ENCODE measurements at regions not wholly inside any gene's neighbourhood (a gene's known extent, or its start where the extent isn't known, plus 50 kb on each side); places are given as distances from the start of the nearest gene placed in this dataset.

DNA sequence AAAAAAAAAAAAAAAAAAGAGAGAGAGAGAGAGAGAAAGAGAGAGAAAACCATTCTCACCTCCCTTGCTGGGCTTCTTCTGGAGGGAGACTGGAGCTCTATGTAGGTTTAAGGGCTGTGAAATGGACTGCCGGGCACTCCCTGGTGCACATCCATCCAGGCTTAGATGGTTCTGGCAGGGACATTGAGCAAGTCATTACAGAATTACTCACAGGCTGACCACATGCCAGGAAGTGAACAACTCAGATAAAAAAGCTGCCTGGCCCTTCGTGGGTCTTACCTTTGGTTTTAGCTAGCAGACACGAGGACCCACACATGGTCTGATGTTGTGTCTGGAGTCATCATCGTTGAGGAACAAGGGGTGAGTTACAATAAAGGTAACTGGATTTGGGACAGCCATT, 847.4 kb upstream of the EEF2KMT start:
- DNase-seq (ENCODE audit: extremely low read depth, low read depth) = no peak

DNA sequence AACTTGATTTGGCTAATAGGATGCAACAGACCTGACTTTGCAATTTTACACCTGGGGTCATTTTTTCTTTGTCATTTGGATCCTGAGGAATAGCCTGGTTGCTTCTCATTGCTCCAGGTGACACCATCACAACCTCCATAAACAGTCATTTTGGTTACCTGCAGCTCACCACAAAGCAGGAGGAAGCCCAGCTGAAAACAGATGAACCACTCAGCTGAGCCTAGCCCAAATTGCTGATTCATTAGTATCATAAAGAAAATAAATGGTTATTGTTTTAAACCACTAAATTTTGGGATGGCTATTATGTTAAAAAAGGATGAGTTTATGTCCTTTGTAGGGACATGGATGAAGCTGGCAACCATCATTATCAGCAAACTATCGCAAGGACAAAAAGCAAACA, 841.0 kb upstream of the EEF2KMT start:
- DNase-seq (ENCODE audit: extremely low read depth, low read depth) = no peak
- TF ChIP-seq, protein P1, sequence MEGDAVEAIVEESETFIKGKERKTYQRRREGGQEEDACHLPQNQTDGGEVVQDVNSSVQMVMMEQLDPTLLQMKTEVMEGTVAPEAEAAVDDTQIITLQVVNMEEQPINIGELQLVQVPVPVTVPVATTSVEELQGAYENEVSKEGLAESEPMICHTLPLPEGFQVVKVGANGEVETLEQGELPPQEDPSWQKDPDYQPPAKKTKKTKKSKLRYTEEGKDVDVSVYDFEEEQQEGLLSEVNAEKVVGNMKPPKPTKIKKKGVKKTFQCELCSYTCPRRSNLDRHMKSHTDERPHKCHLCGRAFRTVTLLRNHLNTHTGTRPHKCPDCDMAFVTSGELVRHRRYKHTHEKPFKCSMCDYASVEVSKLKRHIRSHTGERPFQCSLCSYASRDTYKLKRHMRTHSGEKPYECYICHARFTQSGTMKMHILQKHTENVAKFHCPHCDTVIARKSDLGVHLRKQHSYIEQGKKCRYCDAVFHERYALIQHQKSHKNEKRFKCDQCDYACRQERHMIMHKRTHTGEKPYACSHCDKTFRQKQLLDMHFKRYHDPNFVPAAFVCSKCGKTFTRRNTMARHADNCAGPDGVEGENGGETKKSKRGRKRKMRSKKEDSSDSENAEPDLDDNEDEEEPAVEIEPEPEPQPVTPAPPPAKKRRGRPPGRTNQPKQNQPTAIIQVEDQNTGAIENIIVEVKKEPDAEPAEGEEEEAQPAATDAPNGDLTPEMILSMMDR (IDR thresholded peaks at IDR 0.05; ENCODE audit: low read depth, low read length) = no peak

More for the DNA sequence above, 847.4 kb upstream of the EEF2KMT start:
- TF ChIP-seq, protein P1 (IDR thresholded peaks at IDR 0.05; ENCODE audit: low read depth, low read length) = no peak

DNA sequence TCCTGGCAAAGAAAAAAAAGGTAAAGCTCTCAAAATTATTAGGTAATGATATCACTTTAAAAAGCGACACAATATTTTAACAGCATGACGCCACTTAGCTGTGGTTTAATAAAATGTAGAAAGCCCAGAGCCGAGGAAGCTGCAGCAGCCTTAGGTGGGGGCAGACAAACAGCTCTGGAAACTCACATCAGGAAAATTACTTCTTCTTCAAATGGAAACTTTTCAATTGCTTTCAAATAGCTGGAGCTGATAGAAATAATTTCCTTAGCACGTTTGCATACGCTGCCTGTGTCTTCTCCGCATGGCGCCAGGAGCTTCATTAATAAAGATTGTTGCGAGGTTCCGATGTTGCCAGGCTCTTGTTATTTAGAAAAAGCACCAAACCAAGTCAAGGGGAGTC, 835.3 kb upstream of the EEF2KMT start:
- TF ChIP-seq, protein P1 (IDR thresholded peaks at IDR 0.05; ENCODE audit: low read depth, low read length) = no peak
- no peak for DNase-seq (ENCODE audit: extremely low read depth, low read depth)

DNA sequence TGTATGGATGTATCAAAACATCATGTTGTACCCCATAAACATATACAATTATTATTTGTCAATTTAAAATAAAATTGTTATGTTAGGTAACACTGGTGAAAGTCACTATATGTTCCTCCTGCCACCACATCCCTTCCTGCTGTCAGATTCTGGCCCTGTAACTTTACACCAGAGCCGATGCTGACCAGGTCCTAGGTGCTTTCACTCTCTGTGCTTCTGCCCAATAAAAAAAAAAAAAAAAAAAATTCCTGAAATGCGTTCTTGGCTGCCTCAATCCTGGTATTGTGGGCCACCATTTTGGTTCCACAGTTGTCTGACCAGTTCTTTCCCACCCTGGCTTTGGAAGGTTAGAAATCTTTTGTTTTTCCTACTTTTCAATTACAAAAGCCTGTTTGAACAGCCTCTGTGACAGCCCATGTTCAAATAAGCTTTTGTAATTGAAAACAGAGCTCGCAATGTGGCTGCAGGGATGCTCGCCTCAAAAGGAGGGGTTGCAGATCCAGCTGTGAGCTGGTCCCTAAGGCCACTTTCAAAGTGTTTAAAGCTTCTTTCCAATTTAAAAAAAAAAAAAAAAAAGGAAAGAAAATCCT, 831.0 kb upstream of the EEF2KMT start:
- TF ChIP-seq, protein P1 (IDR thresholded peaks at IDR 0.05; ENCODE audit: low read depth, low read length) = no peak
- no peak for DNase-seq (ENCODE audit: extremely low read depth, low read depth)

DNA sequence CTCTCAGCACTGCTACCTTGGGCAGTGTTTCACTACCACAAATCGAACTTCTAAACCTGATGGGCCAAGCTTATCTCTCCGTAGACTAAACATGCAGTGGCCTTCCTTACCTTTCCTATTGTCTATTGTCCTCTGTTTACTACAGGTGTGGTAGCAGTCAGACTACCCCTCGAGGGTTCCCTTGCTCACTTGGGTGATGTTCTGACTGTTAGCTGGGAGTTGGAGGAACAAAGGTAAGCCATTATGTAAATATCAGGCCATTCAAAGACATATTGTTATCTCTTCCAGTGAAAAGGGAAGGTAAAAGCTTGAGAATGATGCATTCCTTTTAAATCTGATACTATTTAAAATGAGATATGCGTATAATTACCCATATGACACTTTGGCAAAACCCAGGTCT, 828.3 kb upstream of the EEF2KMT start:
- DNase-seq (ENCODE audit: extremely low read depth, low read depth) = no peak
- TF ChIP-seq, protein P1 (IDR thresholded peaks at IDR 0.05; ENCODE audit: low read depth, low read length) = no peak

DNA sequence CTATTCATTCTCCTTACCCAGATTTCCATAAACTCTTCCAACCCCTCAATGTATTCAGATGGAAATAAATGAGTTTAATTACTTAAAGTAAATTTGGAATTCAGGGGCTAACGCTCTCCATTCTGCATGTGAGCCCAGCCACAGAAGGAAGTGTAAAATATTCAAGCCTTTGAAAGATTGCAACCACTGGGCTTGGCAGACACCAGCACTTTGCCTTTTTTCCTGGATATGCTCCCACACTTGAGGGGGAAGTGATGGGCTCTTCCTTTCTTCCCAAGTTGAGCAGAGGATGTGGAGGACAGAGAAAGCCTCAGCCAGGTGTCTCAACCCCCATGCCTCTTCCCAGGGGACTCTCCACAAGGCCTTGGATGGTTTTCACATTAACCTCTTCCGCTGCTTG, 825.1 kb upstream of the EEF2KMT start:
- TF ChIP-seq, protein P1 (IDR thresholded peaks at IDR 0.05; ENCODE audit: low read depth, low read length) = no peak
- no peak for DNase-seq (ENCODE audit: extremely low read depth, low read depth)

DNA sequence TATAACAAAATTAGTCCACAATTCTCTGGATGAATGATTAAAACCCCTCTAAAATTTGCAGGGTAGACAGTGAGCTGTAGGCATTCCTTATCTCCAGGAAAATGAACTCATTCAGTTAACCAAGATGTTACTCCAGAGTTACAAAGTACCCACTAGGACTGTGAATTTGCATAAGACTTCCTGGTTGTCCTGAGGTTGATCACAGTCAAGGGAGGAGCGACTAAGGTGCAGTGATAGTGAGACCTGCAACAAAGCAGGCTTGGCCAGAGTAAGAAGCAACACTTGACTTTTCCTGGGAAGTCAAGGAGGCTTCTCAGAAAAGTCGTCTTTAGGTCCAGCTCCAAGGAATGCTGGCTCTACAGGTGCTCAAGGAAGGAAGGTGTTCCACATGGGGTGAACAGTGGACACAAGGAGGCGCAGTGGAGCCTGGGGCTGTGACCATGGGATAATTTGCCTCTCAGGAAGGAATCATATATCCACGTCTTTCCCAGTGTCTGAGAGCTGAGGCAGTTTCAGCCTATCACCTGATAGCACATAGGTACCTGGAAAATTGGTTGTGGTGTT, 821.1 kb upstream of the EEF2KMT start:
- no peak for DNase-seq (ENCODE audit: extremely low read depth, low read depth)
- TF ChIP-seq, protein P1 (IDR thresholded peaks at IDR 0.05; ENCODE audit: low read depth, low read length) = no peak
